Small intestine (tissue), 7 donors: ENCODE measurements at regions not wholly inside any gene's neighbourhood (a gene's known extent, or its start where the extent isn't known, plus 50 kb on each side); places are given as distances from the start of the nearest gene placed in this dataset.
A peak's percentile ranks its signal among the peaks of the same experiment; 100 is the strongest.

ENCODE experiments used
- DNase-seq, 2 donors: peaks; one replicate each; pipeline versions ENCODE4 v3.0.0 to v3.0.0-alpha.2; 2013
- FAIRE-seq: peaks from 2 replicates; lab custom pipeline; 2012; peaks lifted over from hg19 to GRCh38; lab: Jason Lieb, UNC
- H3K27ac ChIP-seq, 3 donors: one replicate each; pipeline ENCODE4 v1.5.1; 2013; ENCODE audit warnings: low read length in 2 of 3, mild to moderate bottlenecking in 2 of 3, control low read depth in 1 of 3, inconsistent platforms in 1 of 3, low read depth in 1 of 3, moderate library complexity in 1 of 3
- H3K27me3 ChIP-seq, 3 donors: one replicate each; pipeline ENCODE4 v1.6.1; 2013; ENCODE audit warnings: low read length in 3 of 3, inconsistent platforms in 1 of 3; ENCODE audit not compliant: control insufficient read depth in 3 of 3, insufficient read depth in 3 of 3
- H3K36me3 ChIP-seq, 3 donors: one replicate each; pipeline ENCODE4 v1.6.1; 2013; ENCODE audit warnings: low read length in 3 of 3, inconsistent platforms in 1 of 3, low read depth in 1 of 3, mild to moderate bottlenecking in 1 of 3, moderate library complexity in 1 of 3; ENCODE audit not compliant: control insufficient read depth in 3 of 3, insufficient read depth in 2 of 3
- H3K4me1 ChIP-seq, 3 donors: one replicate each; pipeline ENCODE4 v1.6.1; 2013; ENCODE audit warnings: low read length in 2 of 3, inconsistent platforms in 1 of 3, low read depth in 1 of 3, mild to moderate bottlenecking in 1 of 3, moderate library complexity in 1 of 3; ENCODE audit not compliant: control insufficient read depth in 3 of 3, insufficient read depth in 2 of 3
- H3K4me3 ChIP-seq, 3 donors: one replicate each; pipeline ENCODE4 v1.5.1; 2013; ENCODE audit warnings: low read length in 3 of 3, control low read depth in 1 of 3, inconsistent platforms in 1 of 3, low read depth in 1 of 3, mild to moderate bottlenecking in 1 of 3, moderate library complexity in 1 of 3
- H3K9me3 ChIP-seq, 2 donors: one replicate each; pipeline ENCODE4 v1.6.1; 2013; ENCODE audit warnings: low read depth in 1 of 2, low read length in 1 of 2; ENCODE audit not compliant: control insufficient read depth in 2 of 2, insufficient read depth in 1 of 2
- WGBS, 3 donors: extraction: QIAGEN DNeasy Blood & Tissue Kit; methylation state at CpG; one replicate each; pipeline ENCODE4 v1.1.7; 2013; 5-methylcytosine and 5-hydroxymethylcytosine counted together
- donor health status: healthy with polysubstance abuse.
- donor health status: control.
- donor health status: control.
- donor health status: Bipolar disorder and iron deficiency.
- donor health status: healthy.

- H3K36me3 ChIP-seq: no peaks in the 10 kb centered on the region
- 44 to 56% (median 54%) methylated on average over 17 of the region's 17 CpGs for WGBS, 3 donors
- no peaks in the 10 kb centered on the region for H3K9me3 ChIP-seq
- no peaks in the 10 kb centered on the region for H3K4me1 ChIP-seq
- H3K4me3 ChIP-seq: no peak overlapping the region
- no peaks in the 10 kb centered on the region for H3K27me3 ChIP-seq
- FAIRE-seq (no peak), DNase-seq (peak; percentile 36 to 64)
- no peak overlapping the region for H3K27ac ChIP-seq
Observed at GRCh38 chr20:61120595-61121515, 131.2 kb upstream of the CDH4 start.

GRCh38 chr20:61121661-61122060 is 130.4 kb upstream of the CDH4 start:
- Histone ChIP-seq H3K27ac (no peak overlapping the region), H3K4me3 (no peak overlapping the region), H3K27me3 (no peaks in the 10 kb centered on the region), H3K4me1 (no peaks in the 10 kb centered on the region), H3K36me3 (no peaks in the 10 kb centered on the region), H3K9me3 (no peaks in the 10 kb centered on the region)
- DNase-seq: no peak
- no peak for FAIRE-seq
- 83 to 85% (median 85%) methylated on average over 8 of the region's 8 CpGs for WGBS, 3 donors

GRCh38 chr20:61123286-61123685 is 128.8 kb upstream of the CDH4 start:
- no peaks in the 10 kb centered on the region for H3K27me3 ChIP-seq
- no peaks in the 10 kb centered on the region for H3K4me1 ChIP-seq
- WGBS, 3 donors: 78 to 84% (median 80%) methylated on average over 7 of the region's 7 CpGs
- H3K27ac ChIP-seq: no peak overlapping the region
- H3K36me3 ChIP-seq: no peaks in the 10 kb centered on the region
- DNase-seq (no peak), FAIRE-seq (no peak)
- H3K4me3 ChIP-seq: no peak overlapping the region
- H3K9me3 ChIP-seq: no peaks in the 10 kb centered on the region

GRCh38 chr20:61123751-61124368 is 128.2 kb upstream of the CDH4 start:
- no peaks in the 10 kb centered on the region for H3K27me3 ChIP-seq
- no peaks in the 10 kb centered on the region for H3K36me3 ChIP-seq
- no peak overlapping the region for H3K4me3 ChIP-seq
- no peak for FAIRE-seq
- WGBS, 3 donors: 80 to 85% (median 81%) methylated on average over 15 to 16 of the region's 16 CpGs
- no peak for DNase-seq
- H3K4me1 ChIP-seq: no peaks in the 10 kb centered on the region
- H3K9me3 ChIP-seq: no peaks in the 10 kb centered on the region
- H3K27ac ChIP-seq: no peak overlapping the region

GRCh38 chr20:61125076-61125475 is 127.0 kb upstream of the CDH4 start:
- 85 to 96% (median 90%) methylated on average over 9 of the region's 9 CpGs for WGBS, 3 donors
- Histone ChIP-seq H3K27me3 (no peaks in the 10 kb centered on the region), H3K4me1 (no peaks in the 10 kb centered on the region), H3K36me3 (no peaks in the 10 kb centered on the region), H3K4me3 (no peak overlapping the region), H3K27ac (no peak overlapping the region), H3K9me3 (no peaks in the 10 kb centered on the region)
- no peak for FAIRE-seq
- no peak for DNase-seq

- WGBS, 3 donors: 83 to 86% (median 84%) methylated on average over 14 of the region's 14 CpGs
- Histone ChIP-seq H3K27me3 (no peaks in the 10 kb centered on the region), H3K4me3 (no peak overlapping the region), H3K4me1 (no peaks in the 10 kb centered on the region), H3K36me3 (no peaks in the 10 kb centered on the region), H3K27ac (no peak overlapping the region), H3K9me3 (no peaks in the 10 kb centered on the region)
- DNase-seq (no peak), FAIRE-seq (no peak)
Observed at GRCh38 chr20:61125546-61126180, 126.4 kb upstream of the CDH4 start.

- 81 to 88% (median 82%) methylated on average over 21 of the region's 21 CpGs for WGBS, 3 donors
- H3K4me3 ChIP-seq: no peak overlapping the region
Observed at GRCh38 chr20:61126369-61127195, 125.5 kb upstream of the CDH4 start.

More at GRCh38 chr20:61126369-61127195, 125.5 kb upstream of the CDH4 start:
- H3K4me1 ChIP-seq: no peaks in the 10 kb centered on the region
- DNase-seq: no peak
- no peaks in the 10 kb centered on the region for H3K9me3 ChIP-seq
- no peaks in the 10 kb centered on the region for H3K27me3 ChIP-seq
- H3K36me3 ChIP-seq: no peaks in the 10 kb centered on the region
- no peak for FAIRE-seq
- H3K27ac ChIP-seq: no peak overlapping the region
